Astrocyte (in vitro differentiated cells and primary cell): ENCODE measurements at regions not wholly inside any gene's neighbourhood (a gene's known extent, or its start where the extent isn't known, plus 50 kb on each side); places are given as distances from the start of the nearest gene placed in this dataset.
A peak's percentile ranks its signal among the peaks of the same experiment; 100 is the strongest.

ENCODE experiments used
- DNase-seq: peaks from one replicate; pipeline ENCODE4 v3.0.0-alpha.2; 2010; ENCODE audit warnings: low read depth
- FAIRE-seq: peaks from 2 replicates; lab custom pipeline; 2011; peaks lifted over from hg19 to GRCh38; lab: Jason Lieb, UNC
- H2AFZ ChIP-seq: 2 replicates; pipeline ENCODE4 v1.6.0; 2012; ENCODE audit warnings: low read depth, low read length, inconsistent platforms
- H3K27ac ChIP-seq: 2 replicates; pipeline ENCODE4 v1.5.1; 2011; ENCODE audit warnings: low read depth, low read length, inconsistent platforms
- H3K27me3 ChIP-seq: 2 replicates; pipeline ENCODE4 v1.6.0; 2011; ENCODE audit warnings: low read length, inconsistent platforms; ENCODE audit not compliant: insufficient read depth
- H3K36me3 ChIP-seq: 2 replicates; pipeline ENCODE4 v1.5.1; 2011; ENCODE audit warnings: low read length, inconsistent platforms; ENCODE audit not compliant: insufficient read depth
- H3K4me1 ChIP-seq: 2 replicates; pipeline ENCODE4 v1.5.1; 2011; ENCODE audit warnings: low read length, inconsistent platforms; ENCODE audit not compliant: insufficient read depth
- H3K4me2 ChIP-seq: 2 replicates; pipeline ENCODE4 v1.6.0; 2012; ENCODE audit warnings: low read length, inconsistent platforms
- H3K4me3 ChIP-seq: 2 replicates; pipeline ENCODE4 v1.5.1; 2011; ENCODE audit warnings: low read depth, mild to moderate bottlenecking, low read length, inconsistent platforms; ENCODE audit not compliant: insufficient read depth
- H3K79me2 ChIP-seq: 2 replicates; pipeline ENCODE4 v1.6.0; 2012; ENCODE audit warnings: mild to moderate bottlenecking, low read length, inconsistent platforms; ENCODE audit not compliant: insufficient read depth
- H3K9ac ChIP-seq: 2 replicates; pipeline ENCODE4 v1.6.0; 2012; ENCODE audit warnings: mild to moderate bottlenecking, low read length, inconsistent platforms
- H3K9me3 ChIP-seq: 2 replicates; pipeline ENCODE4 v1.5.1; 2012; ENCODE audit warnings: low read depth, mild to moderate bottlenecking, low read length, inconsistent platforms; ENCODE audit not compliant: insufficient read depth
- H4K20me1 ChIP-seq: 2 replicates; pipeline ENCODE4 v1.6.0; 2012; ENCODE audit warnings: low read length, inconsistent platforms; ENCODE audit not compliant: insufficient read depth
- H3K27ac Mint-ChIP-seq: one replicate; pipeline ENCODE4 v1.8.0; 2021; ENCODE audit warnings: mild to moderate bottlenecking, mixed read lengths; ENCODE audit not compliant: unreplicated experiment
- H3K27me3 Mint-ChIP-seq: one replicate; pipeline ENCODE4 v1.8.0; 2021; ENCODE audit warnings: low read depth, mixed read lengths; ENCODE audit not compliant: unreplicated experiment
- H3K36me3 Mint-ChIP-seq: one replicate; pipeline ENCODE4 v1.8.0; 2021; ENCODE audit warnings: low read depth, mixed read lengths; ENCODE audit not compliant: unreplicated experiment
- H3K4me1 Mint-ChIP-seq: one replicate; pipeline ENCODE4 v1.8.0; 2021; ENCODE audit warnings: low read depth, mixed read lengths; ENCODE audit not compliant: unreplicated experiment
- H3K4me3 Mint-ChIP-seq: one replicate; pipeline ENCODE4 v1.8.0; 2021; ENCODE audit warnings: mild to moderate bottlenecking, moderate library complexity, mixed read lengths; ENCODE audit not compliant: unreplicated experiment
- H3K9me3 Mint-ChIP-seq: one replicate; pipeline ENCODE4 v1.8.0; 2021; ENCODE audit warnings: mild to moderate bottlenecking, mixed read lengths; ENCODE audit not compliant: unreplicated experiment
- CTCF ChIP-seq: IDR thresholded peaks from 2 replicates; pipeline ENCODE4 v1.5.1; 2011; ENCODE audit warnings: low read depth, mild to moderate bottlenecking, inconsistent platforms, low read length, moderate library complexity; ENCODE audit not compliant: insufficient read depth
- EZH2 ChIP-seq: IDR thresholded peaks from 2 replicates; pipeline ENCODE4 v1.6.1; 2012; ENCODE audit warnings: mild to moderate bottlenecking, low read length, inconsistent platforms; ENCODE audit not compliant: insufficient read depth

- TF ChIP-seq CTCF (no peak), EZH2 (no peak)
- peaks cover 22% of the 10 kb centered on the region for H3K4me1 Mint-ChIP-seq
- H3K27me3 ChIP-seq = no peaks in the 10 kb centered on the region
- no peaks in the 10 kb centered on the region for H3K36me3 ChIP-seq
- peaks cover 4% of the 10 kb centered on the region for H3K4me1 ChIP-seq
- no peak overlapping the region for H3K4me3 Mint-ChIP-seq
- no peak overlapping the region for H2AFZ ChIP-seq
- FAIRE-seq (no peak), DNase-seq (no peak)
- peak overlapping the region; percentile 3 for H3K27ac Mint-ChIP-seq
- no peaks in the 10 kb centered on the region for H4K20me1 ChIP-seq
- H3K36me3 Mint-ChIP-seq = peaks cover 2% of the 10 kb centered on the region
- no peak overlapping the region for H3K27ac ChIP-seq
- H3K9me3 Mint-ChIP-seq = peaks cover 3% of the 10 kb centered on the region
- H3K9me3 ChIP-seq = peaks cover 6% of the 10 kb centered on the region
- H3K79me2 ChIP-seq = no peaks in the 10 kb centered on the region
- no peaks in the 10 kb centered on the region for H3K27me3 Mint-ChIP-seq
- no peak overlapping the region for H3K9ac ChIP-seq
- H3K4me3 ChIP-seq = no peak overlapping the region
- no peak overlapping the region for H3K4me2 ChIP-seq
Observed at GRCh38 chr16:79810449-79811189, 210.1 kb upstream of the MAF start.

- peaks cover 7% of the 10 kb centered on the region for H3K4me1 ChIP-seq
- no peak overlapping the region for H3K27ac ChIP-seq
- H3K36me3 ChIP-seq = no peaks in the 10 kb centered on the region
- no peak for TF ChIP-seq EZH2
- TF ChIP-seq CTCF = no peak
- H3K36me3 Mint-ChIP-seq = peaks cover 2% of the 10 kb centered on the region
- no peak for FAIRE-seq
- H4K20me1 ChIP-seq = no peaks in the 10 kb centered on the region
- H3K27me3 ChIP-seq = no peaks in the 10 kb centered on the region
- DNase-seq = no peak
- peaks cover 21% of the 10 kb centered on the region for H3K4me1 Mint-ChIP-seq
- no peaks in the 10 kb centered on the region for H3K79me2 ChIP-seq
- H3K27me3 Mint-ChIP-seq = no peaks in the 10 kb centered on the region
- peaks cover 6% of the 10 kb centered on the region for H3K9me3 ChIP-seq
- H3K9me3 Mint-ChIP-seq = peaks cover 3% of the 10 kb centered on the region
- H3K9ac ChIP-seq = no peak overlapping the region
- H3K4me3 Mint-ChIP-seq = no peak overlapping the region
- H3K27ac Mint-ChIP-seq = no peak overlapping the region
- H3K4me2 ChIP-seq = no peak overlapping the region
- no peak overlapping the region for H3K4me3 ChIP-seq
- H2AFZ ChIP-seq = no peak overlapping the region
Observed at GRCh38 chr16:79809376-79809775, 208.8 kb upstream of the MAF start.

- Histone ChIP-seq H4K20me1 (no peaks in the 10 kb centered on the region), H3K79me2 (no peaks in the 10 kb centered on the region), H3K4me3 (no peak overlapping the region), H3K9ac (no peak overlapping the region), H3K4me1 (peaks cover 7% of the 10 kb centered on the region), H3K27me3 (no peaks in the 10 kb centered on the region), H3K36me3 (no peaks in the 10 kb centered on the region), H2AFZ (no peak overlapping the region), H3K27ac (no peak overlapping the region), H3K4me2 (no peak overlapping the region), H3K9me3 (peaks cover 6% of the 10 kb centered on the region)
- Mint-ChIP-seq H3K4me1 (peaks cover 21% of the 10 kb centered on the region), H3K27me3 (no peaks in the 10 kb centered on the region), H3K9me3 (peaks cover 3% of the 10 kb centered on the region), H3K4me3 (no peak overlapping the region), H3K36me3 (peaks cover 2% of the 10 kb centered on the region), H3K27ac (no peak overlapping the region)
- TF ChIP-seq EZH2 (no peak), CTCF (no peak)
- FAIRE-seq = no peak
- DNase-seq = no peak
Observed at GRCh38 chr16:79808731-79809130, 208.2 kb upstream of the MAF start.
